Superior temporal gyrus (tissue), 1 donor: ENCODE measurements at regions not wholly inside any gene's neighbourhood (a gene's known extent, or its start where the extent isn't known, plus 50 kb on each side); places are given as distances from the start of the nearest gene placed in this dataset.

Experiments
- DNase-seq: peaks from one replicate; pipeline ENCODE4 v3.0.0-alpha.2; 2016; ENCODE audit errors: extremely low spot score

- no peak for DNase-seq
Measured at GRCh38 chr22:48900626-48901025, 927.0 kb downstream of the BRD1 start.

DNA sequence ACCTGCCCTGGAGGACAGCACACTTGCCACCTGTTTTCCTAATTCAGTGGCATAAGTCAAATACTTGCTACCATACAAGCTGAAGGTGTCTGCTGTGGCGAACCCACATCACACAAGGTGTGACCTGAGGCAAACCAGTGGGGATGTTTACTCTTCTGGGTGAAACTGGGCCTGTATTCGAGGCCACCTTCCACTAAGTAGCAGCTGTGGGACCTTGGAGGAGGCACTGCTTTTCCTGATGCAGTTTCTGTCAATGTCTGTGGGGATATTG, 927.4 kb downstream of the BRD1 start:
- no peak for DNase-seq

- DNase-seq = no peak
Measured at GRCh38 chr22:48899523-48900326, 927.9 kb downstream of the BRD1 start.

GRCh38 chr22:48898524-48899250, 929.0 kb downstream of the BRD1 start:
- no peak for DNase-seq

DNA sequence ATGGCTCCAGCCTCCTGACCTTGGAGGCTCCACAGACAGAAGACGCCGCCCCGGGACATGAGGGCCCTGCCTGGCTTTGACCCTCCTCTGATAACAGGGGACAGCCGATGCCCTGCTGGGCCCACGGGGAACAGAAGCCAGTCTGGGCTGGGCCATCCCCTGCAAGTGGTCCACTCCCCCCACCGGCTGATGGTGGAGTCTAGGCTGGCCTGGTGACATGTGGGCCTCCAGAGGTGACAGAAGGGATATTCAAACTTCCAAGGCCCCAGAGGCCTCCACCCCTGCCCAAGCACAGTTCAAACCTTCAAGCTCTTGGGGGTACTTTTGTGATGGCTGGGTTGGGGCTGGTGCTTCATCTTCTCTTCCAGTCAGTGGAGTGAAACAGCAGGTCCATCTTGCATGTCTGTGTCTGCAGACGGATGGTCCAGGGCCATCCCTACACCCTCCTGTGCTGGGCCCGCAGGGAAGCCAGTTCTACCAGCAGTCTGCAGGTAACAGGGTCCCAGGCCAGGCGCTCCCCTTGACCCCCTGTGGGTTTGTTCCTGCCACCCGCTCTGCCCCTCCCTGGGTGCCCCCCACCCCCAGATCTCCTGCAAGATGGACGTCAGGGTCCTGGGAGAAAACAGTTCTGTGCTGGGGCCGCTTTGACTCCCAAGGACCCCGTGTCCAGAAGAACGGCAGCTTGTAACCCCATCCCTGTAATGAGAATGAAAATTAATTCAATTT, 929.9 kb downstream of the BRD1 start:
- no peak for DNase-seq

- no peak for DNase-seq
Measured at GRCh38 chr22:48896766-48897644, 930.7 kb downstream of the BRD1 start.

DNA sequence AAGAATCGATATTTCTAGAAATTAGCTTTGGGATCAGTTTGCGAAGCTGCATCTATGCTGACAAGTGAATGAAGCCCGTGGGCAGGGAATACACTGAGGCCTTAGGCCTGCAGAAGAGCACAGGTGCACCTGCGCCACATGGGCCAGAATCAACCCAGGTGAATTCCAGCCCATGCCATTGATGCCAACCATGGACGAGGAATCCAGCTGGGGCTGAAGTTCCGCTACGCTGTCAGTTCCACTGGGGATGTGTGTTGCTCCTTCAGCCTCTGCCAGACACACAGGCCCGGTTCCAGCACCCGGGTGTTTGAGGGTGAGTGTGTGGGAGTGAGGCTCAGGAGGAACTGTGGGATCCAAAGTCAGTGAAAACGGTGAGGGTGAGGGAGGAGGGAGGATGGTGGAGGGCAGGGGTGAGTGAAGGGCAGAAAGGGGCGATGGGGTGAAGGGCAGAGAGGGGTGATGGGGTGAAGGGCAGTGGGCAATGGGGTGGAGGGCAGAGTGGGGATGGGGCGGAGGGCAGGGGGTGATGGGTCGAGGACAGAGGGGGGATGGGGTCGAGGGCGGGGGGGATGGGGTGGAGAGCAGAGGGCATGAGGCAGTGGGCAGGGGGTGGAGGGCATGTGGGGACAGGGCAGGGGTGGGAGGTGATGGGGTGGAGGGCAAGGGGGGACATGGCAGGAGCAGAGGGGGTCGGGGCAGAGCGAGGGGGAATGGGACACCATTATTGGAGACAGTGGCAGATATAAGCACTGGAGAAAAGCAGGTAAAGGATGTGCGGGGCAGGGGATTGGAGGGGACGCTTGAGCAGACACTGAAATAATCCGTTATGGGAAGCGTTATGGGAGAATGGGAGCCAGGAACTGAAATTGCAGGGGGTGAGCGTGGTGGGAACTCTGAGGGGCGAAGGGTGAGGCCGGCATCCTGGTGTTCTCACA, 931.6 kb downstream of the BRD1 start:
- no peak for DNase-seq

- no peak for DNase-seq
Measured at GRCh38 chr22:48895336-48895735, 932.3 kb downstream of the BRD1 start.

DNA sequence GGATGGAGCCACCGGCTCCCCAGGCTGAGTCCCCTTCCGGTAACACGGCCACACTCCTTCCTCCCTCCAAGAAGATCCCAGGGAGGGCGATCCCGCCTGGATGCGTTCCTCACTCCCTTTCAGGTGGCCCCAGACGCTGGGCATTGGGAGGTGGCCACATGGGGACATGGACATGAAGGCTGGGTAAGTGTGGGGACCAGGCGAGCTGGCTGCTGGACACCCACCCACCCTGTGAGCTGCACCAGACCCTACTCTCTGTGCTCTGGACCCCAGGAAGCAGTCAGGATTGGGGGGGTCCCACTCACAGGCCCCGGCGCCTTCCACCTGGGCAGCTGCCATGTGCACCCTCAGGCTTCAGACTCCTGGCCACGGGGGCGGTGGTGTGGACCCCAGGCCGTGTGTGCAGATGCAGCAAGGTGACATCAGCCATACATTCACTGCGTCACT, 932.8 kb downstream of the BRD1 start:
- no peak for DNase-seq

DNA sequence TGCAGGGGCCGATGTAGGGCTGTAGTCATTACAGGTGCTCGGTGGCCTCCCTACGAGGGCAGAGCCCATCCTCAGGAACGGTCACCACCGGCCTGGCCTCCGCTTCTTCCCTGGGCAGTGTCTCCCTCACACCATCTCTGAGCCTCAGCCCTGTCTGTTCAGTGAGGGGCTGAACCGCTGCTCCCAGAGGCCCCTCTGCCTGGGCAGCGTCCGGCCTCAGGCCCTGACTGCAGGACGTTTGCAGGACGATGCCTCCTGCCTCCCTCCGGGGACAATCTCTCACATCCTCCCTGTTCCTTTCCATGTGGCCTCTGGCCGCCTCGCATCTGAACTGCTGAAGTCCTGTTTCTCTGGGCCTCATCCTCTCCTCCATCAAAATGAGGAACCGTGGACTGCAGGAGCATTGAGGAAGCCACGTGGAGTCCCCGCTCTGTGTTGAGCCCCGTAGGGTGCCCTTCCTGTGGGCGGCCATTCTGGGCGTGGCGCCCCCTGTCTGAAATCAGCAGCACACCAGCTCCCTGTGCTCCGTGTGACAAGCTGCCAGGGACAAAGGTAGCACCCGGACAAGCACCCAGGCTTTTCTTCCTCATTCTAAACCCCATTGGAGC, 933.5 kb downstream of the BRD1 start:
- no peak for DNase-seq

- no peak for DNase-seq
Measured at GRCh38 chr22:48893288-48894063, 934.2 kb downstream of the BRD1 start.

GRCh38 chr22:48892578-48893287, 934.9 kb downstream of the BRD1 start:
- DNase-seq = peak; percentile 51

DNA sequence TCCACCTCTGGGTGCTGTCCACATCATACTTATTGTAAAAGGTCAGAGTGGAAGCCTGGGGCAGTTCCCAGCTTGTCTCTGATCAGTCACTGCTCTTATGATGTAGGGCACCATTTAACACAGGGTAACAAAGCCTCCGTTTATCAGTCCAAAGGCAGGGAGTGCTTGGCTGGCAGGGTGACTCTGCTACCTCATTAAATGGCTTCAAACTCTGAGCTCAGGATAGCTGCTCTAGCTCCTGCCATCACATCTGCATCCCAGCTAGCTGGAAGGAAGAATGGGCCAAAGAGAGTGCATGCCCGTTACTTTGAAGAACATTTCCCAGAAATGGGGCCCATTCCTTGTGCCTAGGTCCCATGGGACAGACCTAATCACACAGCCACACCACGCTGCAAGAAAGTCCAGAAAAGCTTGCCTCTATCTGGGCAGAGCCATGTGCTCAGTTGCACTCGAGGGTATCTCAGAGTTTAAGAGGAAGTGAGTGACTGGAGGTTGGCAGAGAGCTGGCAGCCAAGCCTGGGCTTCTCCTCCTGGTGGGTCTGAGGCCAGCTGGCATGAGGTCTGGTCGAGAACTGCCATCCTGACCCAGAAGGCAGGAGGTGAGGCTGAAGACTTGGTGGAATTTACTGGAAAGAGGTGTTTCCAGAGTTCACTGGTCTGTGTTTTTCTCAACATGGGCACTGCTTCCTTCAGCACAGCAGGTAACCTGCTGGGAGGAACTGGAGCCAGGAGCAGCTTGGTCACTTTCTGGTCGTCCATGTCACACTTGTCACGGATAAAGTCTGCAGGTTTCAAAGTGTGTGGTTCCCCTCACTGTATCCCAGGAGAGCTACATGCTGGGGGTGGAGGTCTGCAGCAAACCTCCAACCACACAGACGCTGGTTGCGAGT, 935.7 kb downstream of the BRD1 start:
- DNase-seq = no peak

DNA sequence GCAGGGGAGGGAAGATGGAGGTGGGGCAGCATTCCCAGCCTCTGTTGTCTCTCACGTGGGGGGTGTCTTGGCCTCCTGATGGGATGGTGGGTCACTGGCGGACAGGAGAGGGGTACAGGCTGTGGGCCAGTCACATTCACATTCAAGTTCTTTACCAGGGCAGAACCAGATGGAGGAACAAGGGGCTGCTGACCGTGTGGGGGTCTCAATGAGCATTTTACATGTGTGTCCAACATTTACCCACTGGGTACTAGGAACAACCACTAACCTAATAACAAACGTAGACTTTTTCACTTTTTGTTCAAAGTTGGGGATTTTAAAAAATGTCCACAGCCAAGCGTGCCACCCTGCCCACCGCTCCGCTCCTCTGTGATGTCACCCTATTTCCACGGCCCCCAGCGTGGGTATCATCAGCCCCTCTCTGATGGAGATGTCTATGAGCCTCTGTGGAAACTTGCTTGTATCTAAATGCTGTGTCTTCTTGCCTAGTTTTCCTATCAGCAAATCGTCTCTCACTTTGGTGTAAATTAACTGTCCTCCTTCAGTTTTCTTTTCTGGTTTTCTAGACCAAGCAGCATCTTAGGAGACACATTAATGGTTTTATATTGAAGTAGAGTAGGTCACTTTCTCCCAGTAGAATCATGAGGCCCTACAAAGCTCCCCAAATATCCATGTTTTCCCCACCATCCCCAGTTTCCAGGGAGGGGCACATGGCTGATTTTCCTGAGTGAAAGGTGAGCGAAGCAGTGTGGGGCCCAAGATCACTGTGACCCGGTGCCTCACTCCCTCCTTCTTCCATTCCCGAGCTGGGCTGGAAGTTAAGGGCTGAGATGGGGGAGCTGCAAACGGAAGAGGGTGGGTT, 936.7 kb downstream of the BRD1 start:
- DNase-seq = no peak

- DNase-seq = no peak
Measured at GRCh38 chr22:48889887-48890692, 937.6 kb downstream of the BRD1 start.
